ENCODE measurements at regions not wholly inside any gene's neighbourhood (a gene's known extent, or its start where the extent isn't known, plus 50 kb on each side); places are given as distances from the start of the nearest gene placed in this dataset.
"Not testable (repeated sequence)": the region's sequence is repeated elsewhere in the genome, so short reads cannot be mapped to it uniquely, and the experiment has no call there.

- no peak for DNase-seq (ENCODE audit: low read depth)
These were observed 109.6 kb upstream of the TOPAZ1 start for GRCh38 chr3:44132061-44132460.

GRCh38 chr3:44132593-44132992, 109.1 kb upstream of the TOPAZ1 start:
- no peak for DNase-seq (ENCODE audit: low read depth)

DNA sequence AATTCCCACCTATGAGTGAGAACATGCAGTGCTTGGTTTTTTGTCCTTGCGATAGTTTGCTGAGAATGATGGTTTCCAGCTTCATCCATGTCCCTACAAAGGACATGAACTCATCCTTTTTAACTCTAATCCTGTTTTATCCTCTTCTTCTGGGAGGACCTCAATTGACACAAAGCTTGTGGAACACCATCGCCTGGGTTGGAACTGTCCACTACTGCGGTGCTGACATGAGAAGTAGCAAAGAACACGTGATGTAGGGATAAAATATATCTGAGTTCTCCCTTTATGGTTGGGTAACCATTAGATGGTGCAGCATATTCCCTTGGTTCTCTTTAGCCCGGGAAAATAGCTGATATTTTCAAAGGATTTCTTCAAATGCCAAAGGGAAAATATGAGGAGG, 105.3 kb upstream of the TOPAZ1 start:
- no peak for DNase-seq (ENCODE audit: low read depth)

- DNase-seq (ENCODE audit: low read depth): no peak
These were observed 95.6 kb upstream of the TOPAZ1 start for GRCh38 chr3:44146073-44146472.

DNA sequence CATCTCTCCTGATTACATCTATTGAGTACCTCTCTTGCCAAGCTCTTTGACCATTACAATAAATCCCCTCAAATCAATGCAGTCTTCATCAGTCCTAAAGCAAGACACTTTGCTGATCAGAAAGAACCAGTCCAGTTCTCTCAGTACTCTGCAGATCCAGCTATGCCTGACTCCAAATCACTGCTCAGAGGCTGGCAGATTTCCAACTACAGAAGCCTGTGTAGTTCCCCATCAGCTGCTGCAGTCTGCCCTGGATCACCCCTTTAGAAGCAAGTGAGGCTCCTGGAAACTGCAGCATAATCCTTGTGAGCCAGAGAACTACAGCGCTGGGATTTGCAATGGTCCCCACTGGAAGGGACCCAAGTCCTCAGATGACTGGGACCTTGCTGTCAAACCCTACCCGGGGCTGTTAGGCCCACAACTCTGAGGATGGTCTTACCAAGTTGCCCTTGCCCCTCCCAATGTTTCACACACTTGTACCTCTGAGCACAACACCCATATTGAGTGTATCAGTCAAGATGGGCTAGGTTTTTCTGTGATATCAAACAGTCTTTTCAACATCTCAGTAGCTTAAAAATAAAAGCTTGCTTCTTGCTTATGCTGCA, 81.9 kb upstream of the TOPAZ1 start:
- no peak for DNase-seq (ENCODE audit: low read depth)

- DNase-seq (ENCODE audit: low read depth): no peak
These were observed 80.9 kb upstream of the TOPAZ1 start for GRCh38 chr3:44160818-44161217.

DNA sequence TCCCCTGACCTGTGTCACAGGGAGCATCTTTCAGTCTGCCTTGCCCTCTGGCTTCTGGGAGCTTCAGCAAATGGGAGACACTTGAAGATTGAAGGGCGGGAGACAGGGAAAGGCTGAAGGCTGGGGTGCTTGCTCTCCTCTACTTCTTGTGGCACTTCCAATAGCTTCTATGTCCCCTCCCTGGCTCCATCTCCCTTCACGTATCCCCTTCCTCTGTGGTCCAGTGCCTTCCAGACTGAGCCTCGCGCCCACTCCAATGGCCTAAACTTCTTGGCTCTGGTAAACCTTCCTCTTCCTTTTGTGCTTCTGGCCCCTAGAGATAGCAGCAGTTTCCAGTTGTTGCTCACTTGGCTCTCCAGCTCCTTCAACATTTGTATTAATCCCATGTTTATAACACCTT, 69.8 kb upstream of the TOPAZ1 start:
- no peak for DNase-seq (ENCODE audit: low read depth)

DNA sequence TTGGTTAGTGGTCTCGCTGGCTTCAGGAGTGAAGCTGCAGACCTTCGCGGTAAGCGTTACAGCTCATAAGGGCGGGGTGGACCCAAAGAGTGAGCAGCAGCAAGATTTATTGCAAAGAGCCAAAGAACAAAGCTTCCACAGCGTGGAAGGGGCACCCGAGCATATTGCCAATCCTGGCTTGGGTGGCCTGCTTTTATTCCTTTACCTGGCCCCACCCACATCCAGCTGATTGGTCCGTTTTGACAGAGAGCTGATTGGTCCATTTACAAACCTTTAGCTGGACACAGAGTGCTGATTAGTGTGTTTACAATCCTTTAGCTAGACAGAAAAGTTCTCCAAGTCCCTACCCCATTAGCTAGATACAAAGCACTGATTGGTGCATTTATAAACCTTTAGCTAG, 69.0 kb upstream of the TOPAZ1 start:
- not testable (repeated sequence) for DNase-seq (ENCODE audit: low read depth)

GRCh38 chr3:44173263-44173662, 68.4 kb upstream of the TOPAZ1 start:
- no peak for DNase-seq (ENCODE audit: low read depth)

DNA sequence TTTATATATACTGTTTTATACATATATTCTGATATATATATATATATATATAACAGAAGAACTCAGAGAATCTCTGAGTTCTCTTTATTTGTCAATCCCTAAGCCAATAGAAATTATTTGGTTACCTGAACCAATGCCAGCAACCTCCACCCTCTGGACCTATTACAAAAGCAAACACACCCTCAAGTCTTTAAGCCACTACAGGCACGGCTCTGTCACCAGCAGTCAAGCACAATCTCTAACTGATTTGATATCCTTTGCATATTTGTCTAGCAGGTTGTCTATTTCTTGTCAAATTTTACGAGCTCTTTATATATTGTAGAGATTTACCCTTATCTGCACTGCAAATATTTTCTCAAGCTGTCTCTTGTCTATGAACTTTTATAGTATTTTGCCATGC, 66.6 kb upstream of the TOPAZ1 start:
- DNase-seq (ENCODE audit: low read depth): no peak

- DNase-seq (ENCODE audit: low read depth): no peak
These were observed 62.4 kb upstream of the TOPAZ1 start for GRCh38 chr3:44179246-44179645.

- DNase-seq (ENCODE audit: low read depth): no peak
These were observed 57.2 kb upstream of the TOPAZ1 start for GRCh38 chr3:44184319-44184953.

GRCh38 chr3:44185396-44185915, 56.2 kb upstream of the TOPAZ1 start:
- DNase-seq (ENCODE audit: low read depth): no peak

GRCh38 chr3:44186111-44186672, 55.5 kb upstream of the TOPAZ1 start:
- no peak for DNase-seq (ENCODE audit: low read depth)

GRCh38 chr3:44186712-44187111, 55.0 kb upstream of the TOPAZ1 start:
- DNase-seq (ENCODE audit: low read depth): no peak

Data from activated T-cell treated with anti-CD3 and anti-CD28 coated beads for 24 hours (primary cell).